Activated gamma-delta T cell treated with anti-CD3 and anti-CD28 coated beads, Interleukin-2, amount 50 U/mL, for 16 hours (primary cell): ENCODE measurements at regions not wholly inside any gene's neighbourhood (a gene's known extent, or its start where the extent isn't known, plus 50 kb on each side); places are given as distances from the start of the nearest gene placed in this dataset.
"Not testable (repeated sequence)": the region's sequence is repeated elsewhere in the genome, so short reads cannot be mapped to it uniquely, and the experiment has no call there.

Experiments used
- DNase-seq: peaks from one replicate; pipeline ENCODE4 v3.0.0-alpha.2; 2020; ENCODE audit warnings: low read depth

- DNase-seq: no peak
These were observed 145.6 kb upstream of the ABI3BP start for GRCh38 chr3:101138817-101139216.

GRCh38 chr3:101134331-101134730 lies 141.1 kb upstream of the ABI3BP start:
- DNase-seq: no peak

- no peak for DNase-seq
These were observed 140.4 kb upstream of the ABI3BP start for GRCh38 chr3:101133652-101134051.

GRCh38 chr3:101133197-101133596 lies 140.0 kb upstream of the ABI3BP start:
- DNase-seq: not testable (repeated sequence)

- no peak for DNase-seq
These were observed 138.5 kb upstream of the ABI3BP start for GRCh38 chr3:101131767-101132166.

- no peak for DNase-seq
These were observed 135.6 kb upstream of the ABI3BP start for GRCh38 chr3:101128786-101129185.

GRCh38 chr3:101128001-101128400 lies 134.8 kb upstream of the ABI3BP start:
- no peak for DNase-seq

GRCh38 chr3:101124125-101124524 lies 130.9 kb upstream of the ABI3BP start:
- DNase-seq: no peak

GRCh38 chr3:101123081-101123480 lies 129.9 kb upstream of the ABI3BP start:
- DNase-seq: no peak

- no peak for DNase-seq
These were observed 129.5 kb upstream of the ABI3BP start for GRCh38 chr3:101122681-101123080.

- no peak for DNase-seq
These were observed 126.8 kb upstream of the ABI3BP start for GRCh38 chr3:101120039-101120438.

- no peak for DNase-seq
These were observed 126.3 kb upstream of the ABI3BP start for GRCh38 chr3:101119535-101119934.

- no peak for DNase-seq
These were observed 124.8 kb upstream of the ABI3BP start for GRCh38 chr3:101117980-101118379.

- DNase-seq: no peak
These were observed 124.2 kb upstream of the ABI3BP start for GRCh38 chr3:101117465-101117864.

- DNase-seq: not testable (repeated sequence)
These were observed 117.1 kb upstream of the ABI3BP start for GRCh38 chr3:101110295-101110694.

GRCh38 chr3:101104321-101104720 lies 111.1 kb upstream of the ABI3BP start:
- no peak for DNase-seq

GRCh38 chr3:101102678-101103296 lies 109.6 kb upstream of the ABI3BP start:
- DNase-seq: no peak

- no peak for DNase-seq
These were observed 107.3 kb upstream of the ABI3BP start for GRCh38 chr3:101100361-101101009.

GRCh38 chr3:101099791-101100190 lies 106.6 kb upstream of the ABI3BP start:
- no peak for DNase-seq

GRCh38 chr3:101096444-101096843 lies 103.2 kb upstream of the ABI3BP start:
- DNase-seq: no peak

- no peak for DNase-seq
These were observed 102.6 kb upstream of the ABI3BP start for GRCh38 chr3:101095693-101096430.

- no peak for DNase-seq
These were observed 98.3 kb upstream of the ABI3BP start for GRCh38 chr3:101091489-101091888.

- no peak for DNase-seq
These were observed 92.5 kb upstream of the ABI3BP start for GRCh38 chr3:101085752-101086151.
